ENCODE measurements at regions not wholly inside any gene's neighbourhood (a gene's known extent, or its start where the extent isn't known, plus 50 kb on each side); places are given as distances from the start of the nearest gene placed in this dataset.
A peak's percentile ranks its signal among the peaks of the same experiment; 100 is the strongest.
"Not testable (repeated sequence)": the region's sequence is repeated elsewhere in the genome, so short reads cannot be mapped to it uniquely, and the experiment has no call there.

DNA sequence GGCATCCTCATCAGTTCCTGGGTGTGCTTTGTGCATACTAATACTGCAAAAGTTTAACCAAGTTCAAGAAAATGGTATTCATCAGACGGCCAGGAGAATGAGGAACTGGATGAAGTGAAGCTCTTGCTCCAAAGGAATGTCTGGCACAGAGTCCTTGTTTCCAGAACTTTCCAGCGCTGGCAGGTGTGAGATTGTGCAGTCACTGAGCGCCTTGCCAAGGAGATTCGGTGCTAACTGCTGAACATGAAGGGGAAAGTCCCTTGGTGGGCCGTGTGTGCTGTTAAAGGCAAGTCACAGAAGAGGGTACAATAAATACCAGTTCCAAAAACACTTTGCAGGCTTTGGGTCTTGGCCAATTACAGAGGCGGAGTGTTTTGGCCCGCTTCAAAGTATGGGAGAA lies 262.3 kb upstream of the SOX4 start:
- no peak overlapping the region for H3K4me3 ChIP-seq (ENCODE audit: low read depth, low read length)
- H3K4me1 ChIP-seq (ENCODE audit: control insufficient read depth, insufficient read depth, low read length): peaks cover 6% of the 10 kb centered on the region
- 37% methylated on average over 5 of the region's 7 CpGs for WGBS (ENCODE audit: insufficient coverage)
- H3K27ac ChIP-seq (ENCODE audit: low read depth, low read length): no peak overlapping the region
- no peaks in the 10 kb centered on the region for H3K36me3 ChIP-seq (ENCODE audit: control insufficient read depth, insufficient read depth, low read length)
- peak in 2 of 6 donors; percentile 69 to 73 for DNase-seq (ENCODE audit: low read depth in 4 of 6, low spot score in 6 of 6)
- no peaks in the 10 kb centered on the region for H3K27me3 ChIP-seq (ENCODE audit: control insufficient read depth, insufficient read depth, low read length)
- no peaks in the 10 kb centered on the region for H3K9me3 ChIP-seq (ENCODE audit: control insufficient read depth, insufficient read depth, low read length)

DNA sequence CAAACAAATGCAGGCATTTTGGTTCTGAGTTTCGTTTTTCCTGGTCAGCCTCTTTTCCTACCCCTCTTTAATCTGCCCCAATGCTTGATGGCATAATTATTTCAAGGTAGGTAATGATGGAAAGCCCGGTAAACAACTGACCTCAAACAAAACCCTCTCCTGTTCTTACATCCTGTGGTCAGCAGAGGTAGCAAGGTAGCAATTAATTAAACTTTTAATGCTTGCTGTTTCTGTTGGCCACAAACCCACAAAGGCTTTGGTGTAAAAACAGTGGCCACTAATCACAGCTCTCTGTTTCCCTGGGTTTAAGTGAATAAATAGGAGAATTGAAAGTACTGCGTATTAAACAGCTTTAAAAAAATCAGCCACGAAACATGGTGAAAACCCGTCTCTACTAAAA lies 261.5 kb upstream of the SOX4 start:
- H3K27me3 ChIP-seq (ENCODE audit: control insufficient read depth, insufficient read depth, low read length): no peaks in the 10 kb centered on the region
- H3K9me3 ChIP-seq (ENCODE audit: control insufficient read depth, insufficient read depth, low read length): no peaks in the 10 kb centered on the region
- WGBS (ENCODE audit: insufficient coverage): 100% methylated on average over 1 of the region's 5 CpGs
- H3K27ac ChIP-seq (ENCODE audit: low read depth, low read length): no peak overlapping the region
- no peak for DNase-seq (ENCODE audit: low read depth in 4 of 6, low spot score in 6 of 6)
- H3K36me3 ChIP-seq (ENCODE audit: control insufficient read depth, insufficient read depth, low read length): no peaks in the 10 kb centered on the region
- no peak overlapping the region for H3K4me3 ChIP-seq (ENCODE audit: low read depth, low read length)
- H3K4me1 ChIP-seq (ENCODE audit: control insufficient read depth, insufficient read depth, low read length): peaks cover 6% of the 10 kb centered on the region

DNA sequence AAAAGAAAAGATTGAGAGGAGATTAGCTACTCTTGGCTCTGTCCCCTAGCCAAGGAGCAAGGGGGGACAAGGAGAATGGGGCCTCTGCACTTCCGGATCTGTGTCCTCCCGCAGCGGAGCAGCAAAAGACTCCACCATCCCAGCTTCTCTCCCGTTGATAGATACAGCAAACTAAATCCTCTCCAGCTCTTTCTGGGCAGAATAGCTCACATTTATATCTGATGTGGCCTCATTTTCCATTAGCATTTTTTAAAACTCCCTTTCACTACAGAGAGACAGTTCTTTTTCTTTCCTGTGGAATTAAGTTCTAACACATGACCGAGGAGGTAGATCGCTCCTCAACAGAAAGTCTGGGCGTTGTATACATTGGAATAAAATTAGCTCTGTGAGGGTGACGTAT lies 260.9 kb upstream of the SOX4 start:
- Histone ChIP-seq H3K4me1 (ENCODE audit: control insufficient read depth, insufficient read depth, low read length) (peaks cover 6% of the 10 kb centered on the region), H3K27ac (ENCODE audit: low read depth, low read length) (no peak overlapping the region), H3K36me3 (ENCODE audit: control insufficient read depth, insufficient read depth, low read length) (no peaks in the 10 kb centered on the region), H3K27me3 (ENCODE audit: control insufficient read depth, insufficient read depth, low read length) (no peaks in the 10 kb centered on the region), H3K9me3 (ENCODE audit: control insufficient read depth, insufficient read depth, low read length) (no peaks in the 10 kb centered on the region), H3K4me3 (ENCODE audit: low read depth, low read length) (no peak overlapping the region)
- no peak for DNase-seq (ENCODE audit: low read depth in 4 of 6, low spot score in 6 of 6)
- 98% methylated on average over 4 of the region's 8 CpGs for WGBS (ENCODE audit: insufficient coverage)

DNA sequence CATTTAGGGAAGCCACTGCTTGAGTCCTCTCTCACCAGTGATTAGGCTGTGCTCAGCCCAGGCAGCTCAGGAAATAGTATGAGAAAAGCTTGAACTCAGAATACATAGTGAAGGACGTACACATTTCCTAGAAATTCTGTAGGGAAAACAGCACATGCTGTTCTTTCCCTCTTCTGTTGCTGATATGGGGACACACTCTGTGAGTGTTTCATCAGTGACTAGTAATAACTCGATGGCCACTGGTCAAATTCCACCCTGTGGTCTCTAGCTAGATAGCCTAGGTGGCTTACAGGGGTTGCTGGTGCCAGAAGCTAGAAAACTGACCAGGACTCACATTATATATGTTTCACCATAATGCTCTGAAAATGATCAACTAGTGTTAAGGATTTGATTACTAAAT lies 259.8 kb upstream of the SOX4 start:
- Histone ChIP-seq H3K36me3 (ENCODE audit: control insufficient read depth, insufficient read depth, low read length) (no peaks in the 10 kb centered on the region), H3K27me3 (ENCODE audit: control insufficient read depth, insufficient read depth, low read length) (no peaks in the 10 kb centered on the region), H3K4me1 (ENCODE audit: control insufficient read depth, insufficient read depth, low read length) (peaks cover 6% of the 10 kb centered on the region), H3K4me3 (ENCODE audit: low read depth, low read length) (no peak overlapping the region), H3K9me3 (ENCODE audit: control insufficient read depth, insufficient read depth, low read length) (no peaks in the 10 kb centered on the region), H3K27ac (ENCODE audit: low read depth, low read length) (no peak overlapping the region)
- WGBS (ENCODE audit: insufficient coverage): 100% methylated on average over 1 of the region's 2 CpGs
- DNase-seq (ENCODE audit: low read depth in 4 of 6, low spot score in 6 of 6): no peak

DNA sequence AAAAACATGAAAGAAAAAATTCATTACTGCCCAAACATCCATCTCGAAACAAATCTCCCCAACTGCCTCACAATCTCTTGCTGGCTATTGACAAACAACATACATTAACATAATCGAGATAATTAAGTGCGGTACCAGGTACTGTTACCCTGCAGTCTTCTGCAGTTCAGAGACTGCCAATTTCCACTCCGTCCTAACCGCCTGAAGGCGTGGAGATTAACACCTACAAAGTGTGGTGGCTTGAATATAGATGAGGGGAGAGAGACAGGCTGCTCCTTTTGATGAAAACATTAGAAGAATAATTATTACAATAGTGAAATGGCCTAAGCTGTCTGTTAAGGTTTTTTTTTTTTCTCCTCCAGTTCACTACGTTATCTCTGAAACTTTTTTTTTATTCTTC lies 258.9 kb upstream of the SOX4 start:
- DNase-seq (ENCODE audit: low read depth in 4 of 6, low spot score in 6 of 6): no peak
- peaks cover 6% of the 10 kb centered on the region for H3K4me1 ChIP-seq (ENCODE audit: control insufficient read depth, insufficient read depth, low read length)
- no CpG with 5 or more reads among the region's 7 CpGs for WGBS (ENCODE audit: insufficient coverage)
- no peaks in the 10 kb centered on the region for H3K27me3 ChIP-seq (ENCODE audit: control insufficient read depth, insufficient read depth, low read length)
- H3K4me3 ChIP-seq (ENCODE audit: low read depth, low read length): no peak overlapping the region
- H3K36me3 ChIP-seq (ENCODE audit: control insufficient read depth, insufficient read depth, low read length): no peaks in the 10 kb centered on the region
- H3K9me3 ChIP-seq (ENCODE audit: control insufficient read depth, insufficient read depth, low read length): no peaks in the 10 kb centered on the region
- H3K27ac ChIP-seq (ENCODE audit: low read depth, low read length): no peak overlapping the region

DNA sequence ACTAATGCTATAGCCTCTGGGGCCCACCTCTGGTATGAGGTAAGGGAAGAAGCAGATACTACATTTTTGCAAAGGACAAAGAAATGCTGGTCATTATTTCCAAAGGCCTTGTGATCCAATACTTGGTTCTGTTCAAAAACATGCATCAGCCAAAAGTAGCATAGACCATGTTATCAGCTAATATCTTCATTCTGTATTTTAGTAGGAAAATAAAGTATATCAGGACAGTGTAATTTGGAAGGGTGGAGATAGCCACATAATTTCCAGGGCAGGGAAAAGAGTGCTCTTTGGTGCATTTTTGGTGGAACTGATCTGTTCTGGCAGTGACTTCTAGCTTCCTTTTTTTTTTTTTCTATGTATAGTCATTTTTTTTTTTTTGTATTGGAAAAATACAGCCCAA lies 258.0 kb upstream of the SOX4 start:
- H3K9me3 ChIP-seq (ENCODE audit: control insufficient read depth, insufficient read depth, low read length): no peaks in the 10 kb centered on the region
- peaks cover 6% of the 10 kb centered on the region for H3K4me1 ChIP-seq (ENCODE audit: control insufficient read depth, insufficient read depth, low read length)
- H3K36me3 ChIP-seq (ENCODE audit: control insufficient read depth, insufficient read depth, low read length): no peaks in the 10 kb centered on the region
- no peaks in the 10 kb centered on the region for H3K27me3 ChIP-seq (ENCODE audit: control insufficient read depth, insufficient read depth, low read length)
- H3K27ac ChIP-seq (ENCODE audit: low read depth, low read length): no peak overlapping the region
- no peak overlapping the region for H3K4me3 ChIP-seq (ENCODE audit: low read depth, low read length)
- no peak for DNase-seq (ENCODE audit: low read depth in 4 of 6, low spot score in 6 of 6)

DNA sequence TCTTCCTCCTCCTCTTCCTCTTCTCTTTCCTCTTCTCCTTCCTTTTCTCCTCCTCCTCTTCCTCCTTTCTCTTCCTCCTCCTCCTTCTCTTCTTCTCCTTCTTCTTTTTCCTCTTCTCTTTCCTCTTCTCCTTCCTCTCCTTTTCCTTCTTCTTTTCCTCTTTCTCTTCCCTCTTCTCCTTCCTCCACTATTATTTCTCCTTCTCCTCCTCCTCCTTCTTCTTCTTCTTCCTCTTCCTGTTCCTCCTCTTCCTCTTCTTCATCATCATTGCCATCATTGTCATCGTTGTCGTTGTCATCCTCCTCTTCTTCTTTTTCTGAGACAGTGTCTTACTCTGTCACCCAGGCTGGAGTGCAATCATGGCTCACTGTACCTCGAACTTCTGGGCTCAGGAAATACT lies 256.3 kb upstream of the SOX4 start:
- Histone ChIP-seq H3K27me3 (ENCODE audit: control insufficient read depth, insufficient read depth, low read length) (no peaks in the 10 kb centered on the region), H3K36me3 (ENCODE audit: control insufficient read depth, insufficient read depth, low read length) (no peaks in the 10 kb centered on the region), H3K27ac (ENCODE audit: low read depth, low read length) (no peak overlapping the region), H3K4me1 (ENCODE audit: control insufficient read depth, insufficient read depth, low read length) (no peaks in the 10 kb centered on the region), H3K9me3 (ENCODE audit: control insufficient read depth, insufficient read depth, low read length) (no peaks in the 10 kb centered on the region), H3K4me3 (ENCODE audit: low read depth, low read length) (no peak overlapping the region)
- no peak for DNase-seq (ENCODE audit: low read depth in 4 of 6, low spot score in 6 of 6)
- 75% methylated on average over 2 of the region's 3 CpGs for WGBS (ENCODE audit: insufficient coverage)

DNA sequence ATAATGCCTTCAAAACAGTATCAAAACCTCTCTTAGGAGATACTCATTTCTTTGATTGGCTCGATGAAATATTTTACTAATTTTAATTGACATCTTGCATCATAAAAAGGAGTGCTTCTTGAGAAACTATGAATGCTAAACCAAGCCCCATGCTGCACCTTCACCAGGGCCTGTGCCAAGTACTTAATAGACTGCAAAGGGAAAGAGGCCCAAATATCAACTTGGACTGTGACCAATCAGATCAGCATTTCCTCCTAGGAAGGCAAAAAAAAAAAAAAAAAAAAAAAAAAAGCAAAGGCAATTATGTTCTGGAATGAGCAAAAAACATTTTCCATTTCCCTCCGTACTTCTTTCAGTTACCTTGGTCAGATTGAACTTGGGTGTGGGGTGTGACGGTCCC lies 253.0 kb upstream of the SOX4 start:
- H3K27ac ChIP-seq (ENCODE audit: low read depth, low read length): no peak overlapping the region
- H3K9me3 ChIP-seq (ENCODE audit: control insufficient read depth, insufficient read depth, low read length): no peaks in the 10 kb centered on the region
- no CpG with 5 or more reads among the region's 3 CpGs for WGBS (ENCODE audit: insufficient coverage)
- no peaks in the 10 kb centered on the region for H3K36me3 ChIP-seq (ENCODE audit: control insufficient read depth, insufficient read depth, low read length)
- no peaks in the 10 kb centered on the region for H3K4me1 ChIP-seq (ENCODE audit: control insufficient read depth, insufficient read depth, low read length)
- H3K27me3 ChIP-seq (ENCODE audit: control insufficient read depth, insufficient read depth, low read length): no peaks in the 10 kb centered on the region
- H3K4me3 ChIP-seq (ENCODE audit: low read depth, low read length): no peak overlapping the region
- no peak for DNase-seq (ENCODE audit: low read depth in 4 of 6, low spot score in 6 of 6)

DNA sequence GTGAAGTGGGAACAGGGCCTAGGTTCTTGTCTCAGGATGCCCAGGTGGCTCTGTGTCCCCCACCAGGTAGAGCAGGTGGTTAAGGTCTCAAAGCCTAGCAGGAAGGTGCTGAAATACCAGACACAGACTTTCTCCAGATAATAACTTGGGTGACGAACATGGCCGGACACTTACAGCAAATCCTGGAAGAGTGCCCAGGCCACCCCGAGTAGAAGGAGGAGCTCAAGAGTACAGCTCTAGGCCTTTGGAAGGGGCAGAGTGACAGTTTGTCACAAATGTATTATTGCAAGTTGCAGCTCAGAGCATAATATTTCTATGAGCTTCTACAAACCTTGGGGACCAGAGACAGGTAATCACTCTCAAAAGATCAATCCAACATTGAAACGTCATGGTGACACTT lies 251.6 kb upstream of the SOX4 start:
- WGBS (ENCODE audit: insufficient coverage): 82% methylated on average over 4 of the region's 4 CpGs

DNA sequence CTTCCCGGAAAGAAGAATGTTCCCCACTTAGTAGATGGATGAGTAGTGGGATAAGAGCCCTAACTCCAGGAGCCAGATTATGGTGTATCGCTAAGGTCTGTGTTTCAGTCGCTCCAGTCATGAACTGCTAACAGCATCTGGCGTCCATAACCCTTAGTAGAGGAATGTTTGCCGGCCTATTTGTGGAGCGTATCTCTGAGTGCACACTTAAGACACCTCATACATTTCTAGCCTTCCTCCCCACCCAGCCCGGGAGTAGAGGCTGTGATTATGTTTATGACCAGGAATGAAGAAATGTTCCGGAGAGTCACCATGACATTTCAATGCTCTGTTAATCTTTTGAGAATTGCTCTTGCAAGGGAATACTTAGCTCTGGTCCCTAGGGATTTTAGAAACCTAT lies 251.1 kb upstream of the SOX4 start:
- DNase-seq (ENCODE audit: low read depth in 4 of 6, low spot score in 6 of 6): no peak
- Histone ChIP-seq H3K4me1 (ENCODE audit: control insufficient read depth, insufficient read depth, low read length) (no peaks in the 10 kb centered on the region), H3K4me3 (ENCODE audit: low read depth, low read length) (no peak overlapping the region), H3K27me3 (ENCODE audit: control insufficient read depth, insufficient read depth, low read length) (no peaks in the 10 kb centered on the region), H3K36me3 (ENCODE audit: control insufficient read depth, insufficient read depth, low read length) (no peaks in the 10 kb centered on the region), H3K9me3 (ENCODE audit: control insufficient read depth, insufficient read depth, low read length) (no peaks in the 10 kb centered on the region), H3K27ac (ENCODE audit: low read depth, low read length) (no peak overlapping the region)
- 100% methylated on average over 1 of the region's 8 CpGs for WGBS (ENCODE audit: insufficient coverage)

More for the DNA sequence above, 251.6 kb upstream of the SOX4 start:
- no peak for DNase-seq (ENCODE audit: low read depth in 4 of 6, low spot score in 6 of 6)
- Histone ChIP-seq H3K4me1 (ENCODE audit: control insufficient read depth, insufficient read depth, low read length) (no peaks in the 10 kb centered on the region), H3K27ac (ENCODE audit: low read depth, low read length) (no peak overlapping the region), H3K27me3 (ENCODE audit: control insufficient read depth, insufficient read depth, low read length) (no peaks in the 10 kb centered on the region), H3K9me3 (ENCODE audit: control insufficient read depth, insufficient read depth, low read length) (no peaks in the 10 kb centered on the region), H3K4me3 (ENCODE audit: low read depth, low read length) (no peak overlapping the region), H3K36me3 (ENCODE audit: control insufficient read depth, insufficient read depth, low read length) (no peaks in the 10 kb centered on the region)

DNA sequence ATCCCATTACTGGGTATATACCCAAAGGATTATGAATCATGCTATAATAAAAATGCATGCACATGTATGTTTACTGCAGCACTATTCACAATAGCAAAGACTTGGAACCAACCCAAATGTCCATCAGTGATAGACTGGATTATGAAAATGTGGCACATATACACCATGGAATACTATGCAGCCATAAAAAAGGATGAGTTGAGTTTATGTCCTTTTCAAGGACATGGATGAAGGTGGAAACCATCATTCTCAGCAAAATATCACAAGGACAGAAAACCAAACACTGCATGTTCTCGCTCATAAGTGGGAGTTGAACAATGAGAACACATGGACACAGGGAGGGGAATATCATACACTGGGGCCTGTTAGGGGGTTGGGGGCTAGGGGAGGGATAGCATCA lies 247.8 kb upstream of the SOX4 start:
- no CpG with 5 or more reads among the region's 1 CpG for WGBS (ENCODE audit: insufficient coverage)
- not testable (repeated sequence) for H3K4me3 ChIP-seq (ENCODE audit: low read depth, low read length)

More for the DNA sequence above, 247.8 kb upstream of the SOX4 start:
- not testable (repeated sequence) for H3K27ac ChIP-seq (ENCODE audit: low read depth, low read length); DNase-seq (ENCODE audit: low read depth in 4 of 6, low spot score in 6 of 6); H3K9me3 ChIP-seq (ENCODE audit: control insufficient read depth, insufficient read depth, low read length); H3K36me3 ChIP-seq (ENCODE audit: control insufficient read depth, insufficient read depth, low read length); H3K4me1 ChIP-seq (ENCODE audit: control insufficient read depth, insufficient read depth, low read length); H3K27me3 ChIP-seq (ENCODE audit: control insufficient read depth, insufficient read depth, low read length)

Measured in spinal cord (tissue), 9 donors.